ENCODE measurements at regions not wholly inside any gene's neighbourhood (a gene's known extent, or its start where the extent isn't known, plus 50 kb on each side); places are given as distances from the start of the nearest gene placed in this dataset.
"Not testable (repeated sequence)": the region's sequence is repeated elsewhere in the genome, so short reads cannot be mapped to it uniquely, and the experiment has no call there.

DNA sequence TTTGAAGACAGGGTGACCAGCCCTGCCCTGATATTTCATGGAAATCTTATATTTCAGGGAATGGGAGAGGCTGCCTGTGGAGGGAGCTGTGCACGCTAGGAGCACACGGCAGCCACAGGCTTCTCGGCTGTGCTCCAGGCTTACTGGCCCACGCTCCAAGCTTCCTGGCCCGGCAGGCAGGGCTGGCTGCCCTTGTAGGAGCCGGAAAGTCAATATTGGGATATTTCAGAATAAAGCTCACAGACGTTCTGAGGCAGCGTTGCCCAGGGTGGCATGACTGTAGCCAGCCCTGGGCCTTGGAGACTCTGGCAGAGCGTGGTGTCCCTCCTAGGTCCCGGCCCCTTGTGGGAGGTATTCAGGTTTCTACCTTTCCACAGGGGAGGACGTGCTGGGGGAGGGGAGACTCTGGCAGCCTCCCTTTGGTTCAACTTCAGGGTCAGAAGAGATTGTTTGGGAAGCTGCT lies 95.6 kb downstream of the NPIPB11 start:
- 64 to 82% methylated on average over 4 to 11 of the region's 11 CpGs for WGBS, 2 donors
- H3K4me3 ChIP-seq (replicated peaks in 1 of 3): no peak overlapping the region
- H3K9me3 ChIP-seq: no peaks in the 10 kb centered on the region
- DNase-seq: no peak
- no peaks in the 10 kb centered on the region for H3K27me3 ChIP-seq
- intact Hi-C loops (cut with DNase I): no loop called here
- H3K27ac ChIP-seq: no peak overlapping the region
- TF ChIP-seq CTCF (IDR thresholded peaks at IDR 0.05) (no peak), POLR2A (IDR thresholded peaks at IDR 0.05) (no peak)
- H3K4me1 ChIP-seq: no peaks in the 10 kb centered on the region
- no peaks in the 10 kb centered on the region for H3K36me3 ChIP-seq

DNA sequence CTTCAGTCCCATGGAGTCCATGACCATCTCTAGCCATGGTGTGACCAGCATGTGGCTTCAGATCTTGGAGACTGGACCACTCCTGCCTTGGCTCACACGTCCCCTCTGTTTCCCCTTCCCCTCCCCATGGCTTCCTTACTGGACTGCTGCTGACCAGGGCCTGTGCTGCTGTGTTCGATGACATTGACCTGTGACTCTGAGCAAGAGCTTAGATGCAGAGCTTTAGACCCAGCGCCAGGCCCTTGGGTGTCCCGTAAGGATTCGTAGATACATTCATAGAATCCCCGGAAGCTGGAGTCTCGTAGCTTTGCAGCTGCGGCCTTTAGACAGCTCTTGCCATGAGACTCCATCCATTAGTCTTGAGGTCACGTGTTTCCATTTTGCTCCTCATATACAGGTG lies 96.3 kb downstream of the NPIPB11 start:
- H3K27me3 ChIP-seq; intact Hi-C loops (cut with DNase I); H3K36me3 ChIP-seq; H3K4me3 ChIP-seq (replicated peaks in 1 of 3); H3K27ac ChIP-seq; H3K9me3 ChIP-seq; H3K4me1 ChIP-seq; DNase-seq: not testable (repeated sequence)
- 95 to 96% methylated on average over 9 of the region's 9 CpGs for WGBS, 2 donors

- DNase-seq; intact Hi-C loops (cut with DNase I); H3K4me3 ChIP-seq (replicated peaks in 1 of 3); H3K4me1 ChIP-seq; H3K27me3 ChIP-seq; H3K27ac ChIP-seq; H3K9me3 ChIP-seq; H3K36me3 ChIP-seq: not testable (repeated sequence)
- 91 to 97% methylated on average over 6 of the region's 13 CpGs for WGBS, 2 donors
These were observed 96.9 kb downstream of the NPIPB11 start for GRCh38 chr16:29309601-29310000.

DNA sequence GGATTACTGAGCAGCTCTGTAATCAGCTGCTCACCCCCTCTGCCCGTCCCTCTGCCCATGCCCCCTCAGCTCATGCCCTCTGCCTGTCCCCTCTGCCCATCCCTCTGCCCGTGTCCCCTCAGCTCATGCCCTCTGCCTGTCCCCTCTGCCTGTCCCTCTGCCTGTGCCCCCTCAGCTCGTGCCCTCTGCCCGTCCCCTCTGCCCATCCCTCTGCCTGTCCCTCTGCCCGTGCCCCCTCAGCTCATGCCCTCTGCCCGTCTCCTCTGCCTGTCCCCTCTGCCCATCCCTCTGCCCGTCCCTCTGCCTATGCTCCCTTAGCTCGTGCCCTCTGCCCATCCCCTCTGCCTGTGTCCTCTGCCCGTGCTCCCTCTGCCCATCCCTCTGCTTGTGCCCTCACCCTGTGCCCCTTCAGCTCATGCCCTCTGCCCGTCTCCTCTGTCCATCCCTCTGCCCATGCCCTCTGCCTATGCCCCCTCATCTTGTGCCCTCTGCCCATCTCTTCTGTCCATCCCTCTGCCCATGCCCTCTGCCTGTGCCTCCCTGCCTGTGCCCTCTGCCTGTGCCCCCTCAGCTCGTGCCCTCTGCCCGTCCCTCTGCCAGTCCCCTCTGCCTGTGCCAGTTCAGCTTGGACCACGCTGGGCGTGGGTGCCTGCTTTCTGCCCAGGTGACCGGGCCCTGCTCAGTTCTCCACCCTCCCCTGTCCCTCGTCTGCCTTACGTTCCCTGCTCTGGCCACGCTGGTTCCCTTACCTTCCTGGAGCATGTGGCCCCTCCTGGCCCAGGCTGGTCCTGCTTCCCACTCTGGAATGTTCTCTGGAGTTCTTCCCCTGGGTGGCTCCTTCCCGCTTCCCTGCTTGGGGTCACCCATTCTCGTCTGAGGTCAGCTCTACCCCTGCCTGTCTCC lies 97.6 kb downstream of the NPIPB11 start:
- H3K4me3 ChIP-seq (replicated peaks in 1 of 3): no peak overlapping the region
- H3K27ac ChIP-seq: no peak overlapping the region
- TF ChIP-seq CTCF (IDR thresholded peaks at IDR 0.05) (no peak), POLR2A (IDR thresholded peaks at IDR 0.05) (no peak)
- no peaks in the 10 kb centered on the region for H3K9me3 ChIP-seq
- H3K27me3 ChIP-seq: no peaks in the 10 kb centered on the region
- H3K36me3 ChIP-seq: no peaks in the 10 kb centered on the region
- 93 to 94% methylated on average over 20 of the region's 20 CpGs for WGBS, 2 donors
- H3K4me1 ChIP-seq: no peaks in the 10 kb centered on the region
- no peak for DNase-seq
- intact Hi-C loops (cut with DNase I): no loop called here

DNA sequence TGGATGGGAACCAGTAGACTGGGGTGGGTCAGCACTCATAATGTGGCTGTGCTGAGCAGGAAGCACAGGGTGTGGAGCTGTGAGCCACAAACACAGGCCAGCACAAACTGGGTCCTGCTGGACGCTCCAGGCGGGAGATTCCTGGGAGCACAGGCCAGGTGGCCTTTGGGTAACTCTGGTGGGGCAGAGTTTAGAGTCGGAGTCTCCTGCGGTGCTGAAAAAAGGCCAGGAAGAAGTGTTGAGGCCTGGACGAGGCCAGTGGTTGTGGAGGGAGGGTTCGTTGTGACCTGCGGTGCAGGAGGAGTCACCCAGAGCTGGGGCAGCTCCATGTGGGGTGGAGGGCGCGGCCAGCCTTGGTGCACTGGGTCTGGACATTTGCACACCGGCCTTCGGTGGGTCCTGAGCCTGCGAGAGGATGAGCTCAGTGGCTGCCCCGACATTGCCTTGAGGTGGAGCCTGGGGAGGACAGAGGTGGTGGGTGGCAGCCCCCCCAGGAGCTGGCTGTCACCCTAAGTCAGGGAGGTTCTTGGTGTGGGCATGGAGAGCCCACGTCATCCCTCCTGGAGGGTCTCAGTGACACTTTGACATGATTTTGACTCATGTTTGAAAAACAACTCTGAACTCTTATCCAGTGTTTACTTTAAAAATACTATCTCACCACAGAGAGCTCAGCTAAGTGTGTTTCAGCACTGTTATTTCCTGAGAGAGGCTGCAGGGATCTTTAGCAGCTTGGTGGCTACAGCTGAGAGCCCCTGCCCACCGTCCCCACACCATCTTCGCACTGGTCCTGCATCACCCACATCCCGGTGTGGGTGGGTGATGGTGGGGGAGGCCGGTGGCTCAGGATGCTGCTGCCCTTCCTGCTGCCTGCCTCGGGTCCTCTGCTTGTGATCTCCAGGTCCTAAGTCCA lies 98.7 kb downstream of the NPIPB11 start:
- Histone ChIP-seq H3K4me1 (no peaks in the 10 kb centered on the region), H3K9me3 (no peaks in the 10 kb centered on the region), H3K27me3 (no peaks in the 10 kb centered on the region), H3K4me3 (replicated peaks in 1 of 3) (no peak overlapping the region), H3K27ac (no peak overlapping the region), H3K36me3 (no peaks in the 10 kb centered on the region)
- 81 to 92% methylated on average over 16 of the region's 19 CpGs for WGBS, 2 donors
- TF ChIP-seq CTCF (IDR thresholded peaks at IDR 0.05) (no peak), POLR2A (IDR thresholded peaks at IDR 0.05) (no peak)
- intact Hi-C loops (cut with DNase I): no loop called here
- DNase-seq: no peak

Measured in thyroid gland (tissue), 4 donors.